Keratinocyte (primary cell): ENCODE measurements at regions not wholly inside any gene's neighbourhood (a gene's known extent, or its start where the extent isn't known, plus 50 kb on each side); places are given as distances from the start of the nearest gene placed in this dataset.

Experiments
- DNase-seq: peaks from one replicate; pipeline ENCODE4 v3.0.0-alpha.2; 2011; ENCODE audit warnings: low read depth, missing footprints, low spot score
- FAIRE-seq: peaks from 2 replicates; lab custom pipeline; 2011; peaks lifted over from hg19 to GRCh38; lab: Jason Lieb, UNC
- H2AFZ ChIP-seq: 2 replicates; pipeline ENCODE4 v1.6.0; 2012; ENCODE audit warnings: low read length, control low read depth, inconsistent platforms; ENCODE audit not compliant: control insufficient read depth
- H3K27ac ChIP-seq: 2 replicates; pipeline ENCODE4 v1.5.1; 2011; ENCODE audit warnings: low read length; ENCODE audit not compliant: control insufficient read depth, insufficient read depth
- H3K27me3 ChIP-seq: 3 replicates; pipeline ENCODE4 v1.6.0; 2011; ENCODE audit warnings: low read length; ENCODE audit not compliant: control insufficient read depth, insufficient read depth; ENCODE audit errors: extremely low read depth
- H3K36me3 ChIP-seq, 2 experiments: 2 replicates in 1 of 2; 3 replicates in 1 of 2; pipeline ENCODE4 v1.5.1; 2011; ENCODE audit warnings: low read length in 2 of 2, mild to moderate bottlenecking in 1 of 2; ENCODE audit not compliant: control insufficient read depth in 2 of 2, insufficient read depth in 2 of 2; ENCODE audit errors: extremely low read depth in 1 of 2
- H3K4me1 ChIP-seq: 3 replicates; pipeline ENCODE4 v1.5.1; 2011; ENCODE audit warnings: low read length; ENCODE audit not compliant: control insufficient read depth, insufficient read depth; ENCODE audit errors: extremely low read depth
- H3K4me2 ChIP-seq: 3 replicates; pipeline ENCODE4 v1.6.0; 2011; ENCODE audit warnings: low read depth, low read length; ENCODE audit not compliant: control insufficient read depth, insufficient read depth; ENCODE audit errors: extremely low read depth
- H3K4me3 ChIP-seq, 3 experiments: fragments of 200-600 bp in 1 of 3; sonication (generic) in 1 of 3; 2 replicates in 2 of 3; 3 replicates in 1 of 3; pipeline ENCODE4 v1.5.1; 2011 to 2016; ENCODE audit warnings: low read length in 3 of 3, mild to moderate bottlenecking in 3 of 3, control low read depth in 2 of 3, inconsistent platforms in 1 of 3, low read depth in 1 of 3, mixed read lengths in 1 of 3, mixed run types in 1 of 3, moderate library complexity in 1 of 3; ENCODE audit not compliant: control insufficient read depth in 2 of 3, insufficient read depth in 2 of 3; ENCODE audit errors: extremely low read depth in 1 of 3
- H3K79me2 ChIP-seq: 2 replicates; pipeline ENCODE4 v1.6.0; 2012; ENCODE audit warnings: low read length; ENCODE audit not compliant: control insufficient read depth, insufficient read depth
- H3K9ac ChIP-seq: 3 replicates; pipeline ENCODE4 v1.6.0; 2011; ENCODE audit warnings: low read length; ENCODE audit not compliant: control insufficient read depth, insufficient read depth; ENCODE audit errors: extremely low read depth
- H3K9me1 ChIP-seq: 3 replicates; pipeline ENCODE4 v1.6.0; 2011; ENCODE audit warnings: low read length; ENCODE audit not compliant: control insufficient read depth, insufficient read depth; ENCODE audit errors: extremely low read depth
- H3K9me3 ChIP-seq: 2 replicates; pipeline ENCODE4 v1.5.1; 2012; ENCODE audit warnings: low read depth, low read length; ENCODE audit not compliant: control insufficient read depth
- H4K20me1 ChIP-seq: 3 replicates; pipeline ENCODE4 v1.6.0; 2011; ENCODE audit warnings: low read length; ENCODE audit not compliant: control insufficient read depth, insufficient read depth; ENCODE audit errors: extremely low read depth
- CTCF ChIP-seq, 3 experiments: IDR thresholded peaks in 1 of 3; conservative IDR thresholded peaks in 1 of 3; optimal IDR thresholded peaks in 1 of 3; 2 replicates in 2 of 3; 3 replicates in 1 of 3; pipeline versions ENCODE3 to v1.5.1; 2011; ENCODE audit warnings: low read length in 3 of 3, mild to moderate bottlenecking in 3 of 3, moderate library complexity in 2 of 3, control low read depth in 1 of 3, inconsistent platforms in 1 of 3; ENCODE audit not compliant: insufficient read depth in 2 of 3; ENCODE audit errors: extremely low read depth in 1 of 3
- EZH2 ChIP-seq: IDR thresholded peaks from one replicate; pipeline ENCODE4 v1.6.1; 2012; ENCODE audit warnings: inconsistent platforms, mild to moderate bottlenecking, low read length, moderate library complexity
- dilution Hi-C: fragments of 300-500 bp; cut with MboI; formaldehyde crosslinking; loops from one replicate; pipeline ENCODE4 v1.7.0; 2020; ENCODE audit warnings: low sequenced_read_pairs; ENCODE audit not compliant: extremely low pct_ligation_motif_present

- H3K4me1 ChIP-seq, result no peaks in the 10 kb centered on the region
- no peak overlapping the region for H2AFZ ChIP-seq
- dilution Hi-C loops, result no loop called here
- H3K27ac ChIP-seq, result no peak overlapping the region
- H3K4me2 ChIP-seq, result no peak overlapping the region
- no peaks in the 10 kb centered on the region for H4K20me1 ChIP-seq
- no peaks in the 10 kb centered on the region for H3K79me2 ChIP-seq
- no peak overlapping the region for H3K9ac ChIP-seq
- H3K27me3 ChIP-seq, result no peaks in the 10 kb centered on the region
- H3K4me3 ChIP-seq, result no peak overlapping the region
- DNase-seq (no peak), FAIRE-seq (no peak)
- no peaks in the 10 kb centered on the region for H3K36me3 ChIP-seq
- TF ChIP-seq CTCF (optimal IDR thresholded peaks at IDR 0.05 in 1 of 3, IDR thresholded peaks at IDR 0.05 in 1 of 3, conservative IDR thresholded peaks at IDR 0.05 in 1 of 3; ENCODE audit: extremely low read depth in 1 of 3, insufficient read depth in 2 of 3, low read length in 3 of 3), result no peak
- TF ChIP-seq EZH2, result no peak
- no peaks in the 10 kb centered on the region for H3K9me1 ChIP-seq
- no peaks in the 10 kb centered on the region for H3K9me3 ChIP-seq
Observed at GRCh38 chr7:115123441-115123840, 201.5 kb downstream of the MDFIC start.

- DNase-seq (no peak), FAIRE-seq (no peak)
- no peak overlapping the region for H3K4me2 ChIP-seq
- H3K9ac ChIP-seq, result no peak overlapping the region
- H3K4me1 ChIP-seq, result no peaks in the 10 kb centered on the region
- no peaks in the 10 kb centered on the region for H3K27me3 ChIP-seq
- no peak overlapping the region for H3K4me3 ChIP-seq
- no peaks in the 10 kb centered on the region for H3K79me2 ChIP-seq
- H4K20me1 ChIP-seq, result no peaks in the 10 kb centered on the region
- H2AFZ ChIP-seq, result no peak overlapping the region
- dilution Hi-C loops, result no loop called here
- no peak overlapping the region for H3K27ac ChIP-seq
- H3K9me1 ChIP-seq, result no peaks in the 10 kb centered on the region
- no peaks in the 10 kb centered on the region for H3K36me3 ChIP-seq
- H3K9me3 ChIP-seq, result no peaks in the 10 kb centered on the region
- TF ChIP-seq CTCF (optimal IDR thresholded peaks at IDR 0.05 in 1 of 3, IDR thresholded peaks at IDR 0.05 in 1 of 3, conservative IDR thresholded peaks at IDR 0.05 in 1 of 3; ENCODE audit: extremely low read depth in 1 of 3, insufficient read depth in 2 of 3, low read length in 3 of 3) (no peak), EZH2 (no peak)
Observed at GRCh38 chr7:115122388-115122787, 200.5 kb downstream of the MDFIC start.
